ENCODE measurements at regions not wholly inside any gene's neighbourhood (a gene's known extent, or its start where the extent isn't known, plus 50 kb on each side); places are given as distances from the start of the nearest gene placed in this dataset.

GRCh38 chr5:124921694-124922093 is 175.3 kb upstream of the ZNF608 start:
- TF ChIP-seq CTCF (IDR thresholded peaks at IDR 0.05), result no peak
- TF ChIP-seq POLR2A (IDR thresholded peaks at IDR 0.05), result no peak

Measured in lower leg skin (tissue), 3 donors.